A673 (cell line): ENCODE measurements at regions not wholly inside any gene's neighbourhood (a gene's known extent, or its start where the extent isn't known, plus 50 kb on each side); places are given as distances from the start of the nearest gene placed in this dataset.

Experiments used
- BruUV-seq: library from RNA; stranded (reverse); fragments of 400-500 nt; replicated peaks from 2 replicates; lab custom pipeline; 2021; lab: Mats Ljungman, UMichigan
- CTCF ChIA-PET: fragments of 300-600 bp; sonication (Branson Sonifier 250); formaldehyde crosslinking; loops from one replicate; lab custom pipeline; 2022; ENCODE audit warnings: antibody characterized with exemption; lab: Charles Lee
- POLR2A ChIA-PET: fragments of 300-600 bp; sonication (Branson Sonifier 250); formaldehyde crosslinking; loops from one replicate; lab custom pipeline; 2022; ENCODE audit warnings: antibody characterized with exemption; ENCODE audit not compliant: low non-redundant PET; lab: Charles Lee
- DNase-seq: peaks from one replicate; pipeline ENCODE4 v3.0.0-alpha.2; 2015; ENCODE audit warnings: low spot score
- H3K27ac ChIP-seq: fragments of 200-600 bp; sonication (generic); 2 replicates; pipeline ENCODE4 v1.5.1; 2016; ENCODE audit warnings: mixed run types, low read depth, mild to moderate bottlenecking, mixed read lengths, antibody characterized with exemption, low read length; ENCODE audit not compliant: poor library complexity, severe bottlenecking
- H3K27me3 ChIP-seq: fragments of 200-600 bp; sonication (generic); replicated peaks from 2 replicates; pipeline ENCODE4 v1.6.1; 2017; ENCODE audit warnings: mixed run types, low read depth, mild to moderate bottlenecking, mixed read lengths, antibody characterized with exemption, low read length; ENCODE audit not compliant: insufficient read depth, poor library complexity
- H3K36me3 ChIP-seq: fragments of 200-600 bp; sonication (generic); 2 replicates; pipeline ENCODE4 v1.6.1; 2016; ENCODE audit warnings: mixed run types, mild to moderate bottlenecking, mixed read lengths, antibody characterized with exemption, low read length; ENCODE audit not compliant: insufficient read depth, poor library complexity, severe bottlenecking
- H3K4me1 ChIP-seq: fragments of 200-600 bp; sonication (generic); 2 replicates; pipeline ENCODE4 v1.6.1; 2017; ENCODE audit warnings: mixed run types, mild to moderate bottlenecking, mixed read lengths, antibody characterized with exemption, low read length; ENCODE audit not compliant: insufficient read depth, poor library complexity, severe bottlenecking
- H3K4me3 ChIP-seq: fragments of 200-600 bp; sonication (generic); 2 replicates; pipeline ENCODE4 v1.5.1; 2016; ENCODE audit warnings: low read depth, mixed run types, mild to moderate bottlenecking, mixed read lengths, low read length; ENCODE audit not compliant: poor library complexity, severe bottlenecking
- H3K9me3 ChIP-seq: fragments of 200-600 bp; sonication (generic); 2 replicates; pipeline ENCODE4 v1.6.1; 2016; ENCODE audit warnings: mixed run types, low read depth, mild to moderate bottlenecking, mixed read lengths, antibody characterized with exemption, low read length; ENCODE audit not compliant: poor library complexity, severe bottlenecking
- EZH2 ChIP-seq: fragments of 200-600 bp; sonication (generic); IDR thresholded peaks from 2 replicates; pipeline ENCODE4 v1.6.1; 2017; ENCODE audit warnings: borderline replicate concordance, low read depth, mild to moderate bottlenecking, mixed read lengths, antibody characterized with exemption, low read length; ENCODE audit not compliant: poor library complexity, severe bottlenecking
- intact Hi-C: fragments of 100-400 bp; cut with micrococcal nuclease; formaldehyde crosslinking; loops from one replicate; pipeline ENCODE4 v1.10.0; 2022; ENCODE audit not compliant: unreplicated experiment
- TF ChIP-seq, protein P1 (sequence below): fragments of 300-800, 200-600 bp; sonication (generic); conservative IDR thresholded peaks from 2 replicates; pipeline ENCODE4 v1.5.1; 2017; ENCODE audit warnings: low read depth, mild to moderate bottlenecking, antibody characterized with exemption, low read length, moderate library complexity, mixed read lengths

DNA sequence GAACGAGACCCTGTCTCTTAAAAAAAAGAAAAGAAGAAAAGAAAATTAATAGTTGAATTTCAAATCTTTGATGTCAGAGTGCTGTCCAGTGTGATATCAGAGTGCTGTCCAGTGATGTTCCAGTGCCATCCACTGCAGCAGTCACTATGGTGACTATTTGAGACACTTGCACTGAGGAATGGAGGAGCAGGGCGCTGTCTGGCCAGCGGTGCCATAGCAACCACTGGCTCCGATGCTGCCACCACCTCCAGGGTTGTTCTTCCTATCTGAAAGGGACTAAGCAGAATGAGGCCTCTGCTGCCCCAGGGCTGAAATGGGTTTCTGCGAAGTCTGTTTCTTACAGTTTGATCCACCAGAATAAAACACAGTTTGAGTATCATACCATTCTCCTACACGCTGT, 272.9 kb downstream of the NUAK1 start:
- intact Hi-C loops, result no loop called here

GRCh38 chr12:105874121-105874520, 264.6 kb downstream of the NUAK1 start:
- BruUV-seq, result no TSS peak
- TF ChIP-seq, protein P1, sequence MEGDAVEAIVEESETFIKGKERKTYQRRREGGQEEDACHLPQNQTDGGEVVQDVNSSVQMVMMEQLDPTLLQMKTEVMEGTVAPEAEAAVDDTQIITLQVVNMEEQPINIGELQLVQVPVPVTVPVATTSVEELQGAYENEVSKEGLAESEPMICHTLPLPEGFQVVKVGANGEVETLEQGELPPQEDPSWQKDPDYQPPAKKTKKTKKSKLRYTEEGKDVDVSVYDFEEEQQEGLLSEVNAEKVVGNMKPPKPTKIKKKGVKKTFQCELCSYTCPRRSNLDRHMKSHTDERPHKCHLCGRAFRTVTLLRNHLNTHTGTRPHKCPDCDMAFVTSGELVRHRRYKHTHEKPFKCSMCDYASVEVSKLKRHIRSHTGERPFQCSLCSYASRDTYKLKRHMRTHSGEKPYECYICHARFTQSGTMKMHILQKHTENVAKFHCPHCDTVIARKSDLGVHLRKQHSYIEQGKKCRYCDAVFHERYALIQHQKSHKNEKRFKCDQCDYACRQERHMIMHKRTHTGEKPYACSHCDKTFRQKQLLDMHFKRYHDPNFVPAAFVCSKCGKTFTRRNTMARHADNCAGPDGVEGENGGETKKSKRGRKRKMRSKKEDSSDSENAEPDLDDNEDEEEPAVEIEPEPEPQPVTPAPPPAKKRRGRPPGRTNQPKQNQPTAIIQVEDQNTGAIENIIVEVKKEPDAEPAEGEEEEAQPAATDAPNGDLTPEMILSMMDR, result no peak
- TF ChIP-seq EZH2, result no peak
- H3K27ac ChIP-seq, result no peak overlapping the region
- CTCF ChIA-PET, result no interaction called here
- no peak overlapping the region for H3K4me3 ChIP-seq
- H3K9me3 ChIP-seq, result no peaks in the 10 kb centered on the region
- intact Hi-C loops, result no loop called here
- DNase-seq, result no peak
- POLR2A ChIA-PET, result no interaction called here
- H3K4me1 ChIP-seq, result no peaks in the 10 kb centered on the region
- H3K27me3 ChIP-seq, result no peaks in the 10 kb centered on the region
- H3K36me3 ChIP-seq, result no peaks in the 10 kb centered on the region

More for the DNA sequence above, 272.9 kb downstream of the NUAK1 start:
- Histone ChIP-seq H3K9me3 (no peaks in the 10 kb centered on the region), H3K4me3 (no peak overlapping the region), H3K4me1 (no peaks in the 10 kb centered on the region), H3K27me3 (no peaks in the 10 kb centered on the region), H3K27ac (no peak overlapping the region), H3K36me3 (no peaks in the 10 kb centered on the region)
- CTCF ChIA-PET, result no interaction called here
- DNase-seq, result no peak
- BruUV-seq, result no TSS peak
- POLR2A ChIA-PET, result no interaction called here
- TF ChIP-seq EZH2, result no peak
- TF ChIP-seq, protein P1, result no peak

DNA sequence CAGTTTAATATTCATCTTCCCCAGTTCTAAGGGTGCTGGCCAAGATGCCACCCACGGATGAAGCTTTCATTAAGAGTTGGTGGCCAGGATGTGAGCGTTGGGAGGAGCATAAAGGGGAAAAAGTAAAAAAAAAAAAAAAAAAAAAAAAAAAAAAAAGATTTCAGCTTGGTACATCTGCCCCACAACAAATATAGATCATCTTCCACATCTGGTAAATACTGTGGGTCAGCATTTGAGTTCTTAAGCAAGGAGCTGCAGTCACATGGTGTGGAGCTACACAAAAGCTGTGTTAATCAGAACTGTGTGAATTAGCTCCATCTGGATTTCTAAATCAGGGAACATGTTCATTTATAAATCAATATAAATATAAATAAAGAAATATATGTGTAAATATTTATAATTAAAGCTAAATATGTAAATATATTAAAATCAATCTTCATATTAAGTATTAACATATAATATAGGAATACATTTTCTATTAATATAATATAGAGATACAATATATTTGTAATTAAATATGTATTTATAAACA, 262.3 kb downstream of the NUAK1 start:
- Histone ChIP-seq H3K9me3 (no peaks in the 10 kb centered on the region), H3K4me1 (no peaks in the 10 kb centered on the region), H3K27ac (no peak overlapping the region), H3K4me3 (no peak overlapping the region), H3K27me3 (no peaks in the 10 kb centered on the region), H3K36me3 (no peaks in the 10 kb centered on the region)
- no TSS peak for BruUV-seq
- no peak for DNase-seq
- TF ChIP-seq, protein P1, result no peak
- no peak for TF ChIP-seq EZH2
- ChIA-PET POLR2A (no interaction called here), CTCF (no interaction called here)
- intact Hi-C loops, result no loop called here
